HepG2 (cell line): ENCODE measurements at regions not wholly inside any gene's neighbourhood (a gene's known extent, or its start where the extent isn't known, plus 50 kb on each side); places are given as distances from the start of the nearest gene placed in this dataset.

Experiments
- ATAC-seq: fragments of 200-7000 bp; cut with Tn5 transposase; 3 replicates; pipeline ENCODE4 v1.9.1; 2020; ENCODE audit warnings: mild to moderate bottlenecking, moderate library complexity
- BruUV-seq: library from RNA; stranded (reverse); fragments of 400-500 nt; replicated peaks from 2 replicates; lab custom pipeline; 2021; lab: Mats Ljungman, UMichigan
- CTCF ChIA-PET: fragments of 300-600 bp; formaldehyde crosslinking; extraction: SDS; loops from one replicate; lab custom pipeline; 2021; ENCODE audit warnings: low total read pairs, inconsistent platforms, low intra/inter-chr PET ratio; lab: Yijun Ruan, JAX
- POLR2A ChIA-PET: fragments of 350-600 bp; sonication (Branson Sonifier 250); formaldehyde crosslinking; loops from one replicate; lab custom pipeline; 2020; ENCODE audit warnings: antibody characterized with exemption, inconsistent platforms; lab: Yijun Ruan, JAX
- DNase-seq: peaks from one replicate; pipeline ENCODE4 v3.0.0-alpha.2; 2015; ENCODE audit warnings: low spot score
- FAIRE-seq: peaks from 3 replicates; lab custom pipeline; 2011; peaks lifted over from hg19 to GRCh38; lab: Jason Lieb, UNC
- H2AFZ ChIP-seq: one replicate; pipeline ENCODE4 v1.6.1; 2011; ENCODE audit warnings: low read length, inconsistent platforms
- H3K27ac ChIP-seq: fragments of 300-600 bp; 3 replicates; pipeline ENCODE4 v1.8.0; 2011; ENCODE audit warnings: mixed run types, mild to moderate bottlenecking, mixed read lengths, low read length, inconsistent platforms; ENCODE audit not compliant: insufficient read depth; ENCODE audit errors: extremely low read length
- H3K27me3 ChIP-seq, 2 experiments: fragments of 200-600 bp in 1 of 2; 2 replicates in 1 of 2; 3 replicates in 1 of 2; pipeline versions ENCODE4 v1.6.0 to v1.8.0; 2011; ENCODE audit warnings: low read length in 2 of 2, mild to moderate bottlenecking in 2 of 2, moderate library complexity in 2 of 2, inconsistent platforms in 1 of 2; ENCODE audit not compliant: insufficient read depth in 2 of 2, control insufficient read depth in 1 of 2
- H3K36me3 ChIP-seq, 2 experiments: fragments of 200-600 bp in 1 of 2; replicated peaks in 1 of 2; 2 replicates in 1 of 2; 3 replicates in 1 of 2; pipeline versions ENCODE4 v1.5.1 to v1.8.0; 2011; ENCODE audit warnings: low read length in 2 of 2, inconsistent platforms in 1 of 2; ENCODE audit not compliant: insufficient read depth in 2 of 2, control insufficient read depth in 1 of 2
- H3K4me1 ChIP-seq: 2 replicates; pipeline ENCODE4 v1.5.1; 2012; ENCODE audit warnings: low read length, inconsistent platforms; ENCODE audit not compliant: insufficient read depth
- H3K4me2 ChIP-seq: 2 replicates; pipeline ENCODE4 v1.6.0; 2011; ENCODE audit warnings: low read depth, low read length, inconsistent platforms
- H3K4me3 ChIP-seq, 3 experiments: fragments of 200-600 bp in 1 of 3; sonication (generic), shearing (Covaris generic) in 1 of 3; replicated peaks in 1 of 3; 2 replicates each; pipeline ENCODE4 v1.5.1; 2011 to 2016; ENCODE audit warnings: low read length in 3 of 3, inconsistent platforms in 2 of 3, low read depth in 2 of 3, mild to moderate bottlenecking in 2 of 3, control low read depth in 1 of 3, mixed read lengths in 1 of 3; ENCODE audit not compliant: insufficient read depth in 1 of 3
- H3K79me2 ChIP-seq: one replicate; pipeline ENCODE4 v1.6.1; 2011; ENCODE audit warnings: low read length, inconsistent platforms; ENCODE audit not compliant: insufficient read depth
- H3K9ac ChIP-seq: 2 replicates; pipeline ENCODE4 v1.6.0; 2011; ENCODE audit warnings: mild to moderate bottlenecking, low read depth, low read length, inconsistent platforms; ENCODE audit not compliant: insufficient read depth
- H3K9me3 ChIP-seq: 2 replicates; pipeline ENCODE4 v1.5.1; 2012; ENCODE audit warnings: mild to moderate bottlenecking, low read length
- H4K20me1 ChIP-seq: 2 replicates; pipeline ENCODE4 v1.6.0; 2011; ENCODE audit warnings: inconsistent platforms, mild to moderate bottlenecking, low read length, moderate library complexity; ENCODE audit not compliant: insufficient read depth
- HNF1A ChIP-seq, 2 experiments: sonication (generic) in 1 of 2; formaldehyde crosslinking in 1 of 2; IDR thresholded peaks; 2 replicates each; pipeline versions ENCODE4 v1.4.0 to v1.6.1; 2016 to 2020; ENCODE audit warnings: borderline replicate concordance in 1 of 2, low read depth in 1 of 2, mild to moderate bottlenecking in 1 of 2, missing genetic modification reagents in 1 of 2
- THAP8 ChIP-seq: sonication (generic); formaldehyde crosslinking; IDR thresholded peaks from 2 replicates; pipeline ENCODE4 v1.5.1; 2020; ENCODE audit warnings: missing genetic modification reagents, mild to moderate bottlenecking, borderline replicate concordance
- ZNF362 ChIP-seq: sonication (generic); formaldehyde crosslinking; IDR thresholded peaks from 2 replicates; pipeline ENCODE4 v1.4.0; 2020; ENCODE audit warnings: missing genetic modification reagents, mild to moderate bottlenecking, borderline replicate concordance
- ZNF407 ChIP-seq: sonication (generic); formaldehyde crosslinking; IDR thresholded peaks from one replicate; pipeline ENCODE4 v1.5.1; 2020; ENCODE audit warnings: mild to moderate bottlenecking, missing genetic modification reagents; ENCODE audit errors: not compliant biosample characterization
- WGBS: methylation state at CpG from one replicate; pipeline ENCODE4 v1.1.6; 2017; ENCODE audit warnings: low lambda C conversion rate; 5-methylcytosine and 5-hydroxymethylcytosine counted together
- in situ Hi-C: cut with HindIII; loops from 2 replicates; pipeline ENCODE4 v1.10.0; 2017; ENCODE audit warnings: low pct_unique_long_range_greater_than_20kb; ENCODE audit not compliant: extremely low pct_ligation_motif_present
- intact Hi-C: fragments of 100-400 bp; cut with micrococcal nuclease; formaldehyde crosslinking; loops from one replicate; pipeline ENCODE4 v1.10.0; 2022; ENCODE audit not compliant: unreplicated experiment

GRCh38 chr20:51160821-51161220, 137.9 kb upstream of the KCNG1 start:
- ChIA-PET CTCF (no interaction called here), POLR2A (no interaction called here)
- Histone ChIP-seq H3K36me3 (no peaks in the 10 kb centered on the region), H3K4me2 (no peak overlapping the region), H4K20me1 (no peaks in the 10 kb centered on the region), H3K27ac (no peak overlapping the region), H3K9me3 (no peaks in the 10 kb centered on the region), H3K4me1 (no peaks in the 10 kb centered on the region), H3K4me3 (no peak overlapping the region), H3K79me2 (no peaks in the 10 kb centered on the region), H2AFZ (no peak overlapping the region), H3K27me3 (peaks cover 1 to 65% of the 10 kb centered on the region in 2 experiments; a peak in 4 of 5 replicates), H3K9ac (no peak overlapping the region)
- BruUV-seq: no TSS peak
- FAIRE-seq: no peak
- WGBS: 20% methylated on average over 6 of the region's 6 CpGs
- in situ Hi-C loops: no loop called here
- DNase-seq: no peak
- no peak; the same call in 2 of the 3 replicates for ATAC-seq
- intact Hi-C loops: no loop called here
- TF ChIP-seq THAP8 (CRISPR knock-in tag) (no peak), HNF1A (IDR thresholded peaks at IDR 0.05; ENCODE audit: low read depth) (no peak), HNF1A (CRISPR knock-in tag; IDR thresholded peaks at IDR 0.05; ENCODE audit: borderline replicate concordance) (no peak), ZNF407 (CRISPR knock-in tag) (no peak), ZNF362 (CRISPR knock-in tag) (no peak)
